Bronchial epithelial cell (primary cell): ENCODE measurements at regions not wholly inside any gene's neighbourhood (a gene's known extent, or its start where the extent isn't known, plus 50 kb on each side); places are given as distances from the start of the nearest gene placed in this dataset.

Source experiments
- DNase-seq: peaks from one replicate; pipeline ENCODE4 v3.0.0-alpha.2; 2010; ENCODE audit warnings: low read depth
- FAIRE-seq: peaks from 2 replicates; lab custom pipeline; 2011; peaks lifted over from hg19 to GRCh38; lab: Jason Lieb, UNC
- H3K27me3 ChIP-seq: 2 replicates; pipeline ENCODE4 v1.5.1; 2011; ENCODE audit warnings: low read length; ENCODE audit not compliant: control insufficient read depth, insufficient read depth
- H3K36me3 ChIP-seq: 2 replicates; pipeline ENCODE4 v1.5.1; 2011; ENCODE audit warnings: low read length; ENCODE audit not compliant: control insufficient read depth, insufficient read depth
- H3K4me3 ChIP-seq: 2 replicates; pipeline ENCODE4 v1.5.1; 2011; ENCODE audit warnings: mild to moderate bottlenecking, low read depth, low read length, control low read depth
- TF ChIP-seq, protein P1 (sequence below): IDR thresholded peaks from 2 replicates; pipeline ENCODE4 v1.5.1; 2011; ENCODE audit warnings: mild to moderate bottlenecking, moderate library complexity, low read length, control low read depth, inconsistent platforms; ENCODE audit not compliant: insufficient read depth, severe bottlenecking

DNA sequence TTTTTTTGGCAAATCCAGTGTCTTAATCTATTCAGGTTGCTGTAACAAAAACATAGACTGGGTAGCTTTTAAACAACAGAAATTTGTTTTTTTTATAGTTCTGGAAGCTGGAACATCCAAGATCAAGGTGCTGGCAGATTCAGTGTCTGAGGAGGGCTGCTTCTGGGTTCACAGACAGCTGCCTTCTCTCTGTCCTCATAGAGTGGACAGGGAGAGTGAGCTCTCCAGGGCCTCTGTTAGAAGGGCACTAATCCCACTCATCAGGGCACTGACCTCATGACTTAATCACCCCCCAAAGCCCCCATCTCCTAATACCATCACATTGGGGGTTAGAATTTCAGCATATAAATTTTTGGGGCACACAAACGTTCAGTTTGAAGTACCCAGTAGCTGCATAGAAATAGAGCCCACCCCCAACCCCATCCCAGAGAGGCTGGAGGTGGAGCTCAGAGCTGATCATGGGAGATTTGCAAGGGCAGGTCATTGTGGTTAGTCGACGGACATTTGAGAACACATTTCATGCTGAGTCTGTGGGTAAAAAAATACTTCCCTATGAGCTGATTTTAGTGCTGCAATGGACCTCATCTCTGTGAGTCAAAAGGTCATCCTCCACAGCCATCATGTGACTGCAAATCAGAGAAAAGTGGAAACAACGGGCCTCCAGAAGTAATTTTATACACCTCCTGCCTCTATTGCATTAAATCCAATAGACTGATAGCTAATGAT lies 203.1 kb upstream of the CADM1 start:
- no peak for FAIRE-seq
- no peaks in the 10 kb centered on the region for H3K27me3 ChIP-seq
- TF ChIP-seq, protein P1, sequence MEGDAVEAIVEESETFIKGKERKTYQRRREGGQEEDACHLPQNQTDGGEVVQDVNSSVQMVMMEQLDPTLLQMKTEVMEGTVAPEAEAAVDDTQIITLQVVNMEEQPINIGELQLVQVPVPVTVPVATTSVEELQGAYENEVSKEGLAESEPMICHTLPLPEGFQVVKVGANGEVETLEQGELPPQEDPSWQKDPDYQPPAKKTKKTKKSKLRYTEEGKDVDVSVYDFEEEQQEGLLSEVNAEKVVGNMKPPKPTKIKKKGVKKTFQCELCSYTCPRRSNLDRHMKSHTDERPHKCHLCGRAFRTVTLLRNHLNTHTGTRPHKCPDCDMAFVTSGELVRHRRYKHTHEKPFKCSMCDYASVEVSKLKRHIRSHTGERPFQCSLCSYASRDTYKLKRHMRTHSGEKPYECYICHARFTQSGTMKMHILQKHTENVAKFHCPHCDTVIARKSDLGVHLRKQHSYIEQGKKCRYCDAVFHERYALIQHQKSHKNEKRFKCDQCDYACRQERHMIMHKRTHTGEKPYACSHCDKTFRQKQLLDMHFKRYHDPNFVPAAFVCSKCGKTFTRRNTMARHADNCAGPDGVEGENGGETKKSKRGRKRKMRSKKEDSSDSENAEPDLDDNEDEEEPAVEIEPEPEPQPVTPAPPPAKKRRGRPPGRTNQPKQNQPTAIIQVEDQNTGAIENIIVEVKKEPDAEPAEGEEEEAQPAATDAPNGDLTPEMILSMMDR, result no peak
- no peak for DNase-seq
- no peaks in the 10 kb centered on the region for H3K36me3 ChIP-seq
- no peak overlapping the region for H3K4me3 ChIP-seq

DNA sequence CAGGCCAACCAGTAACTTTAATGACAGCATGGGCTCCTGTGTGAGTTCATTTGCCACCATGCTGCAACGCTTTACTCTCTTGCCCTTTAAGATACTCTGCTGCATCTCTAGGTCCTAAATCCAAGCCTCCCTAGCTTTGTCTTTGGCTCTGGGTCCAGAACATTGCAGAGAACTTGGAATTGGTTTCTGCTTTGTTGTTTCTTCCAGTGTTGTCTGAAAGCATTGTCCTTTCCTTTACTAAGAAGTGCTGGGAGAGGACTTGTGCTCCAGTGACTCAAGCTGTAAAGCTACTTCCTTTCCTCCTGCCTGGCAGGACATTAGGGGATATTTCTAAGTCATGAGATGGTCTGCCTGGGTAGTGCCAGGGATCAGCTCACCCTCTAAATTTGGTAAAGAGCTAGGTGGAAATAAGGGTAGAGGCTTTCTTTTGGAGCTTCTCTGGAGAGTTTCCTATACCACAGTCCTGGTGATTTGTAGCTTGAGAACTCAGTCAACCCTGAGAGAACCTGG lies 202.5 kb upstream of the CADM1 start:
- no peaks in the 10 kb centered on the region for H3K27me3 ChIP-seq
- peak; percentile 10 for DNase-seq

DNA sequence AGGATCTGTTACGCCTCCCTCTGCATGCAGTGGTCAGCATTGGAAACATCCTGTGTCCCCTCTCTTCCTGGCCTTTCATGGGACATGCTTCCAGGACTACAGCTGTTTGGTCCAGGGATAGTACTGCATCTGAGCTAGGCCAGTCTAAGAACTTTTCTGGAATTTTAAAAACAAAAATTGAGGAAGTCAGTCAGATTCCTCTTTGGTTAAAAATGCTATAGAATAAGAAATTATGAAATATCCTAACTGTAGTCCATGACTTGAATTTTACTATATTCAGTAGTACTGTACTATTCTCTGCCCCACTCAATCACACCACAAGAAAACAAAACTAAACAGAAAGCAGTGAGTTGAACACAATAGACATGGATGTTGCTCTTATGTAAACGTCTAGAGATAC lies 201.0 kb upstream of the CADM1 start:
- FAIRE-seq (no peak), DNase-seq (no peak)
- Histone ChIP-seq H3K27me3 (no peaks in the 10 kb centered on the region), H3K36me3 (no peaks in the 10 kb centered on the region), H3K4me3 (no peak overlapping the region)
- TF ChIP-seq, protein P1, result no peak

More for the DNA sequence above, 202.5 kb upstream of the CADM1 start:
- peak; percentile 7 for FAIRE-seq
- TF ChIP-seq, protein P1, result no peak
- no peaks in the 10 kb centered on the region for H3K36me3 ChIP-seq
- no peak overlapping the region for H3K4me3 ChIP-seq

DNA sequence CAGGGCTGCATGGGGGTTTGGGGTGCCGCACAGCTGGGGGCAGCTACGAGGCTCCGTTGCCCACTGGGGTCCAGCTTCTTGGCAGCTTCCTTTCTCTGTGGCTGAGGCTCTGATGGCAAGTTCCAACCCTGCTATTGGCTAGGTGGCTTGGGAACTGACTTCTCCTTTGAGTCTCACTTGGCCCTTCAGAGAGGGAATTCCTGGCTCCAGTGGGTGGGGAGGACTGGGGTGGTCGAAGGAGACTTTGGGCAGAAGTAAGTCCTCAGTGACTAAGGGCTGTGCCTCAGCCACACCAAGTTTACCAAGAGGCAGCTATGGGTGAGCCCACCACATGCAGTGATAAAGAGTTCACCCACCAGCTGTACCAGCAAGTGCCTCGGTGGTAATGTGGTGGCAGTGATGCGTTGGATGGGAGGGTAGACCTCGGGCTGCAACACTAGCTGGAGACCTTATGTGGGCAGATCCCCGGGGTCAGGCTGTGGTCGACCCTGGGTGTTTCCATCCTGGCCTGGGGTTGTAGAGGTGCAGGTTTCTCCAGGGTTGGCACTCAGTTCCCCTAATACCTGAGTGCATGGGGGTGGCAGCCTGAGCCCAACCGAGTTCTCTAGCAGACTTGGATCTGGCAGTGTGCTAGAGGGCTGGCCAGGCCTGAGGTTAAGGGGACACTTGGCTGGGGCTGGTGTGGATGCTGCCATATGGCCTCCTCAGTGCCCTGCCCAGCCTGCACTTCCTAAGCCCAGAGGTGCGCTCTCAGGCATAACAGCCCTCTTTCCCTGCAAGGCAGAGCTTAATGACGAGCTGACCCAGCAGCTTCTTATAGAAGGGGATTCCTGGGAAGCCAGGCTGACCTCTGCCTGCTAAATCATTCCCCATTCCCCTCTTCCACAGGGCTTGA lies 197.0 kb upstream of the CADM1 start:
- no peak overlapping the region for H3K4me3 ChIP-seq
- H3K36me3 ChIP-seq, result no peaks in the 10 kb centered on the region
- TF ChIP-seq, protein P1, result no peak
- FAIRE-seq (no peak), DNase-seq (no peak)
- H3K27me3 ChIP-seq, result no peaks in the 10 kb centered on the region

DNA sequence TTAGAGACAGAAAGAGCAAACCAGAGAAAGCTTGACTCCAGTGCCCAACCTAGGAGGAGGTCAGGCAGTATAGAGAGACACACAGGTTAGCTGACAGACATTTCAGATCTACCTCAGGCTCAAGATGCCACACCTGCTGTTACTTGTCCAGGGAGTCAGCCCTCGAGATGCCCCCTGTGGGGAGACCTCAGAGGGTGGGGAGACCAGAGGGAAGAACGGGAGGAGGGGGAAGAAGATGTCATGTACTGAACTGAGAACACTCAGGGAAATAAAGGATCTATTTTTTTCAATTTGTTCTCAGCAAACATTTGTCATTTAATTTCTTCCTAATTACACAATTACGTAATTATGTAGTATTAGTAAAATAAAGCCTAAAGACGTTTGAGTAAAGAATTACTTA lies 196.3 kb upstream of the CADM1 start:
- no peaks in the 10 kb centered on the region for H3K27me3 ChIP-seq
- DNase-seq, result no peak
- TF ChIP-seq, protein P1, result no peak
- FAIRE-seq, result no peak
- H3K4me3 ChIP-seq, result no peak overlapping the region
- H3K36me3 ChIP-seq, result no peaks in the 10 kb centered on the region
